ENCODE measurements at regions not wholly inside any gene's neighbourhood (a gene's known extent, or its start where the extent isn't known, plus 50 kb on each side); places are given as distances from the start of the nearest gene placed in this dataset.

DNA sequence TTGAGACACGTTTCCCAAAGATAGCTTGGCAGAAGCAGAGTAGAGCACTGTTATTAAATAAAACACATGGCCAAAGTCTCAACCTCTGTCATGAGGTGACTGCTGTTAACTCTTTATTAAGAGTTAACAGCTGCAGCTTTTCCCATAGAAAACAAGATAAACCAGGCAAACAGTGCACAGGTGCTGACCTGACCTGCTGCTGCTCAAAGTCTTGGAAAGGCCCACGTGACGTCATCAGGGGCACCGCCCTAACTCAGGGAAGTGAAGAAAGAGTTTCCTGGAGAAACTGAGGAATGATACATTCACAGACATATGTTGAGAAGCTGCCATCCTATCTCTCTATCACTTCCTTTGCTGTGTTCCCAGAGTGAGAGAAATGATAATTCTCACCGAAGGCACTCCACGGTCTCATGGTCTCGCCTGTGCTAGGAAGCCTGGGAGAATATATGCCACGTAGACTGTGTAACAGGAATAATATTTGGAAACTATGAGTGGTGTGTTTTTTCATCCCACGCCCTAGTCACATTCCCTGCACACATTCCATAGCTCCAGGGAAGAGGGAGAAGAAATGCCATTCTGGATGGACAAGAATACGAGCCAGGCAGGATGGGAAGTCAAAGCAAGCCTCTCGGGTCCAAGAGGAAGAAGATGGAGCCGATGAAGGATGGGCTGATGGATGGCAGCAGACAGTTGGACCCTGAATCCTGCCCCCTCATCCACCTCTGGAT, 146.2 kb upstream of the NFE2L3 start:
- ChIA-PET CTCF (no interaction called here), POLR2A (no interaction called here)
- no peaks in the 10 kb centered on the region for H3K4me1 ChIP-seq
- H3K4me3 ChIP-seq: no peak overlapping the region
- DNase-seq (ENCODE audit: low read depth in 1 of 2, low spot score in 1 of 2) (no peak), FAIRE-seq (no peak), ATAC-seq (no peak)
- no peak overlapping the region for H3K4me2 ChIP-seq
- no peak overlapping the region for H3K27ac ChIP-seq
- 23% methylated on average over 12 of the region's 12 CpGs for WGBS (ENCODE audit: missing lambda C conversion rate)
- TF ChIP-seq ESRRA (IDR thresholded peaks at IDR 0.05; ENCODE audit: borderline replicate concordance, low read length) (no peak), KDM5A (IDR thresholded peaks at IDR 0.05) (no peak), RAD21 (conservative IDR thresholded peaks at IDR 0.05 in 1 of 2, IDR thresholded peaks at IDR 0.05 in 1 of 2) (no peak), CBX8 (IDR thresholded peaks at IDR 0.05) (no peak), HOXA7 (CRISPR knock-in tag; IDR thresholded peaks at IDR 0.05) (no peak), TFCP2L1 (CRISPR knock-in tag; IDR thresholded peaks at IDR 0.05) (no peak)
- TF ChIP-seq, protein P1, sequence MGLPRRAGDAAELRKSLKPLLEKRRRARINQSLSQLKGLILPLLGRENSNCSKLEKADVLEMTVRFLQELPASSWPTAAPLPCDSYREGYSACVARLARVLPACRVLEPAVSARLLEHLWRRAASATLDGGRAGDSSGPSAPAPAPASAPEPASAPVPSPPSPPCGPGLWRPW (IDR thresholded peaks at IDR 0.05): no peak
- no peaks in the 10 kb centered on the region for H3K9me3 ChIP-seq

DNA sequence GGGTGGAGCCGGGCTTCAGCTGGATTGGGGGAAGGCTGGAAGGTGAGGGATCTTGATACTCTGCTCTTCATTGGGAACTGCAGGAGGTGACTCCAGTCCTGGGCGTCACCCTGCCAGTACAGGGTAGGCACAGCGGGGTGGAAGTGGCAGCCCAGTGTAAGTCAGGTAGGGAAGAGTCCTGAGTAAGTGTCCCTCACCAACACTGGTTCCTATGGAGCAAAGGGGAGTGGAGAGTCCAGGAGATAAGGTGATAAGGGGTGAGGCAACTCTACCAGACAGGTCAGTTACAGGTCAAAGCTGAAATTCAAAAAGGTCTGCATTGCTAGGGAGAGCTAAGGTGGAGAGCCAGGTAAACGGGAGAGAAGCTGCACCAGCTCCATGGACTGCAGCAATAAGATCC, 145.6 kb upstream of the NFE2L3 start:
- Histone ChIP-seq H3K4me1 (no peaks in the 10 kb centered on the region), H3K4me2 (no peak overlapping the region), H3K9me3 (no peaks in the 10 kb centered on the region), H3K27ac (no peak overlapping the region), H3K4me3 (no peak overlapping the region)
- DNase-seq (ENCODE audit: low read depth in 1 of 2, low spot score in 1 of 2) (no peak), ATAC-seq (no peak), FAIRE-seq (no peak)
- TF ChIP-seq TP53 (CRISPR knock-in tag; IDR thresholded peaks at IDR 0.05) (no peak), POLR2AphosphoS2 (conservative IDR thresholded peaks at IDR 0.05; ENCODE audit: low read length) (no peak), MAX (IDR thresholded peaks at IDR 0.05) (no peak), ATOH8 (CRISPR knock-in tag; IDR thresholded peaks at IDR 0.05; ENCODE audit: low read depth) (no peak), EP300 (IDR thresholded peaks at IDR 0.05) (no peak), EHF (CRISPR knock-in tag; IDR thresholded peaks at IDR 0.05) (no peak), ESRRA (IDR thresholded peaks at IDR 0.05; ENCODE audit: borderline replicate concordance, low read length) (no peak)
- ChIA-PET CTCF (interaction anchor here (1.4 kb wide), 1 partner anchor 16 kb away, joined by 4 read pairs; no protein-coding TSS in a partner anchor), POLR2A (no interaction called here)
- WGBS (ENCODE audit: missing lambda C conversion rate): 15% methylated on average over 4 of the region's 4 CpGs

DNA sequence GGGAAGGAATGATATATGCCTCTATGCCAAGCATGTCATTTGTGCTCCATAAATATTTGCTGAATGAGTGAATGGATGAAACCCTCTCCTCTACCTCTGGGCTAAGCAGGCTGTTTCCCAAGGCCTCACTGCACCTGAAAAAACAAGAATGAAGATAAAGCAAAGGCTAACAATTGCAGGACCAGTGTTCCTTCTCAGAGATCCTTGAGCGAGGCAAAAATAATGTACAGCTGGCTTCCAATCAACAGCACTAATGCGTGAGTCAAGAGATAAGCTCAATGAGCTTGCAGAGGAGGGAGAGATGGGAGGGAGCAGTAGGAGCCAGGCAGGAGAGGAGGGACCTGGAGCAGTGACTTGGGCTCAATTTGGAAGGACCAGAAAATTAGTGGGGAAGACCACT, 144.5 kb upstream of the NFE2L3 start:
- no peaks in the 10 kb centered on the region for H3K4me1 ChIP-seq
- H3K4me3 ChIP-seq: no peak overlapping the region
- 26% methylated on average over 2 of the region's 2 CpGs for WGBS (ENCODE audit: missing lambda C conversion rate)
- DNase-seq (ENCODE audit: low read depth in 1 of 2, low spot score in 1 of 2): no peak
- ATAC-seq: no peak
- H3K4me2 ChIP-seq: no peak overlapping the region
- TF ChIP-seq FOSL2 (IDR thresholded peaks at IDR 0.05) (no peak), FOSL2 (CRISPR knock-in tag; IDR thresholded peaks at IDR 0.05) (no peak), PHF8 (IDR thresholded peaks at IDR 0.05; ENCODE audit: borderline replicate concordance, low read depth) (no peak), HEYL (CRISPR knock-in tag; IDR thresholded peaks at IDR 0.05) (no peak), CBX8 (IDR thresholded peaks at IDR 0.05) (no peak), EHMT2 (IDR thresholded peaks at IDR 0.05; ENCODE audit: low read depth) (no peak), ZFP36 (IDR thresholded peaks at IDR 0.05; ENCODE audit: borderline replicate concordance, partially characterized antibody) (no peak), JUN (IDR thresholded peaks at IDR 0.05) (no peak), REST (IDR thresholded peaks at IDR 0.05) (no peak), MYC (IDR thresholded peaks at IDR 0.05; ENCODE audit: borderline replicate concordance, low read length) (no peak), MAZ (IDR thresholded peaks at IDR 0.05; ENCODE audit: borderline replicate concordance, low read depth, low read length) (no peak), RFX5 (IDR thresholded peaks at IDR 0.05) (no peak)
- TF ChIP-seq, protein P2, sequence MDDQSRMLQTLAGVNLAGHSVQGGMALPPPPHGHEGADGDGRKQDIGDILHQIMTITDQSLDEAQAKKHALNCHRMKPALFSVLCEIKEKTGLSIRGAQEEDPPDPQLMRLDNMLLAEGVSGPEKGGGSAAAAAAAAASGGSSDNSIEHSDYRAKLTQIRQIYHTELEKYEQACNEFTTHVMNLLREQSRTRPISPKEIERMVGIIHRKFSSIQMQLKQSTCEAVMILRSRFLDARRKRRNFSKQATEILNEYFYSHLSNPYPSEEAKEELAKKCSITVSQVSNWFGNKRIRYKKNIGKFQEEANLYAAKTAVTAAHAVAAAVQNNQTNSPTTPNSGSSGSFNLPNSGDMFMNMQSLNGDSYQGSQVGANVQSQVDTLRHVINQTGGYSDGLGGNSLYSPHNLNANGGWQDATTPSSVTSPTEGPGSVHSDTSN (IDR thresholded peaks at IDR 0.05): no peak
- no peaks in the 10 kb centered on the region for H3K9me3 ChIP-seq
- ChIA-PET CTCF (interaction anchor here (0.6 to 1.4 kb wide), 2 partner anchors 17 to 357 kb away, joined by 3 to 4 read pairs; no protein-coding TSS in a partner anchor), POLR2A (no interaction called here)
- no peak for FAIRE-seq
- no peak overlapping the region for H3K27ac ChIP-seq

All from A549 (cell line).